K562 (cell line): ENCODE measurements at regions not wholly inside any gene's neighbourhood (a gene's known extent, or its start where the extent isn't known, plus 50 kb on each side); places are given as distances from the start of the nearest gene placed in this dataset. TPM values are rescaled to one million over a fixed set of nuclear protein-coding genes. Genes with fewer than 3 reads are reported as not detected.

Source experiments
- small RNA-seq: library from RNA; depleted of rRNA; stranded (forward); fragments of <200 nt; gene quantifications from one replicate; pipeline ENCODE3, GENCODE V24; 2014

Small RNAs in the stretch of these regions (small RNA-seq; reads per million reads assigned to genes)
- gene AC083904.1, result not detected
- not detected for gene RNU6-4P
